Hepatocyte (in vitro differentiated cells): ENCODE measurements at regions not wholly inside any gene's neighbourhood (a gene's known extent, or its start where the extent isn't known, plus 50 kb on each side); places are given as distances from the start of the nearest gene placed in this dataset.

Source experiments
- EZH2phosphoT487 ChIP-seq: fragments of 200-600 bp; sonication (generic); IDR thresholded peaks from one replicate; pipeline ENCODE4 v1.6.1; 2018; ENCODE audit warnings: antibody characterized with exemption, mild to moderate bottlenecking, low read depth, moderate library complexity; ENCODE audit not compliant: unreplicated experiment, severe bottlenecking
- TF ChIP-seq, protein P1 (sequence below): fragments of 200-600 bp; sonication (generic); IDR thresholded peaks from 2 replicates; pipeline ENCODE4 v1.5.1; 2016; ENCODE audit warnings: antibody characterized with exemption, mild to moderate bottlenecking; ENCODE audit not compliant: poor library complexity

DNA sequence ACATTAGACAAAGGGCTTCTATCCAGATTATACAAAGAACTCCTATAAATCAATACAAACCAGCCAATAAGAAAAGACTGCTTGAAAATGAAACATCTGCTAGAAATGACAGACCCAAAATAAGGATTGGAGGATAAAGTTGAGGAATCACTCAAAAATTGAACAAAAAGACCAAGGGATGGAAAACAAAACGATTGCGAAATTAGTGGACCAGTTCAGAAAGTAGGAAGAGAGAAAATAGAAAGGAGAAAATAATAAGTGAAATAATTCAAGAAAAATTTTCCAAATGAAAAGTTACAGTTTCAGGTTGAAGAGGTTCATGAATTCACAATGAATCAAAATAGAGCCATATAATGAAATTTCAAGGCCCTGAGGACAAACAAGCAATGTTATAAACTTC is 115.8 kb upstream of the CTBP2 start:
- TF ChIP-seq, protein P1, sequence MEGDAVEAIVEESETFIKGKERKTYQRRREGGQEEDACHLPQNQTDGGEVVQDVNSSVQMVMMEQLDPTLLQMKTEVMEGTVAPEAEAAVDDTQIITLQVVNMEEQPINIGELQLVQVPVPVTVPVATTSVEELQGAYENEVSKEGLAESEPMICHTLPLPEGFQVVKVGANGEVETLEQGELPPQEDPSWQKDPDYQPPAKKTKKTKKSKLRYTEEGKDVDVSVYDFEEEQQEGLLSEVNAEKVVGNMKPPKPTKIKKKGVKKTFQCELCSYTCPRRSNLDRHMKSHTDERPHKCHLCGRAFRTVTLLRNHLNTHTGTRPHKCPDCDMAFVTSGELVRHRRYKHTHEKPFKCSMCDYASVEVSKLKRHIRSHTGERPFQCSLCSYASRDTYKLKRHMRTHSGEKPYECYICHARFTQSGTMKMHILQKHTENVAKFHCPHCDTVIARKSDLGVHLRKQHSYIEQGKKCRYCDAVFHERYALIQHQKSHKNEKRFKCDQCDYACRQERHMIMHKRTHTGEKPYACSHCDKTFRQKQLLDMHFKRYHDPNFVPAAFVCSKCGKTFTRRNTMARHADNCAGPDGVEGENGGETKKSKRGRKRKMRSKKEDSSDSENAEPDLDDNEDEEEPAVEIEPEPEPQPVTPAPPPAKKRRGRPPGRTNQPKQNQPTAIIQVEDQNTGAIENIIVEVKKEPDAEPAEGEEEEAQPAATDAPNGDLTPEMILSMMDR = no peak
- no peak for TF ChIP-seq EZH2phosphoT487
